ENCODE measurements at regions not wholly inside any gene's neighbourhood (a gene's known extent, or its start where the extent isn't known, plus 50 kb on each side); places are given as distances from the start of the nearest gene placed in this dataset.

DNA sequence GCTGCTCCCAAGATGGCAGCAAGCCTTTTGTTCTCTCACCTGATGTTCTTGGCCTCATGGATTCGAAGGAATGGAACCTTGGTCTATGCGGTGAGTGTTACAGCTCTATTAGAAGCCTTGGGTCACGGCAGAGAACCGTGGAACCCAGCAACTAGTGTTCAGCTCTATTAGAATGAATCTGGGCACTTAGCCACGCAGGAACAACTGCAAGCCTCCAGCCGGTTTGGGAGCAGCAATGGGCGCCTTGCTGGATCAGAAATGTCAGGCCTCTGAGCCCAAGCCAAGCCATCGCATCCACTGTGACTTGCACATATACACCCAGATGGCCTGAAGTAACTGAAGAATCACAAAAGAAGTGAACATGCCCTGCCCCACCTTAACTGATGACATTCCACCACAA, 1100.7 kb upstream of the PRR20A start:
- in situ Hi-C loops (cut with HindIII; ENCODE audit: low pct_ligation_motif_present, low sequenced_read_pairs) = no loop called here

DNA sequence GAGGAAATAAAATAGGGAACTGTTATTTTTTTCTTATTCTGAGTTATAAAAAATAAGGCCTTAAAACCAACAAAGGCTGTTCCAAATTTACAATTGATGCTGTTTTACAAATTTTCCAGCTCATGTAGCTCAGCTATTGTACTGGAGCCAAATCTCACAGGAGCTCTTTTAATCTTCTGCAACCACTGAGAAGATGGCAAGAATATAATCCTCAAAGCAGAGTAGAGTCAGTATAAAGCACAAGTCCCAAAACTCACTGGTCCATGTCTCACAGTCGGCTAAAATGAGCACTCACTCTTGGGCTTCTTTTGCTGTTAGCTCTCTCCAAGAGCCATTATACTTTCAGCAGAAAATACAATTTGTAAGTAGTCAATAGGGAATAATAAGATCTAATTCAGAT, 1074.4 kb upstream of the PRR20A start:
- no peak for DNase-seq
- Histone ChIP-seq H3K27me3 (replicated peaks) (no peaks in the 10 kb centered on the region), H3K27ac (no peak overlapping the region), H3K4me3 (ENCODE audit: low read depth, low read length) (no peak overlapping the region), H3K36me3 (replicated peaks) (no peaks in the 10 kb centered on the region)
- no peak for TF ChIP-seq CTCF (IDR thresholded peaks at IDR 0.05; ENCODE audit: low read depth, low read length, missing control alignments)
- in situ Hi-C loops (cut with HindIII; ENCODE audit: low pct_ligation_motif_present, low sequenced_read_pairs) = no loop called here

More for the DNA sequence above, 1100.7 kb upstream of the PRR20A start:
- no peak for TF ChIP-seq CTCF (IDR thresholded peaks at IDR 0.05; ENCODE audit: low read depth, low read length, missing control alignments)
- Histone ChIP-seq H3K27ac (no peak overlapping the region), H3K27me3 (replicated peaks) (no peaks in the 10 kb centered on the region), H3K36me3 (replicated peaks) (no peaks in the 10 kb centered on the region), H3K4me3 (ENCODE audit: low read depth, low read length) (no peak overlapping the region)
- DNase-seq = no peak

GRCh38 chr13:56102641-56103040, 1038.1 kb upstream of the PRR20A start:
- no peak for DNase-seq

DNA sequence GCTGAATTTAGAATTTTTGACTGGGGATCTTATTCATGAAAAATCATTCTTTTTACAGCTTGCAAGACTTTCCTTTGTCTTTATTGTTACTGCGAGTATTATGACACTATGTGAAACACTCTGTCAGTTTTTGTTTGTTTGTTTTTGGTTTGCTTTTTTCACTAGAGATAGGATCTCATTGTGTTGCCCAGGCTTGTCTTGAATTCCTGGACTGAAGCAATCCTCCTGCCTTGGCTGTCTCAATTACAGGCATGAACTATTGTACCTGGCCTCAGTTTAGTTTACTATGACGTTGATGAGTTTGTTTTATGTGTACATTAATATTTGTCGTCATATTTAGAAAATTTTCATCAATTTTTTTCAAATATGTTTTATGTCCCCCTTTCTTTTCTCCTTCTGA, 1030.0 kb upstream of the PRR20A start:
- no peak for DNase-seq
- TF ChIP-seq CTCF (IDR thresholded peaks at IDR 0.05; ENCODE audit: low read depth, low read length, missing control alignments) = no peak
- no peaks in the 10 kb centered on the region for H3K36me3 ChIP-seq (replicated peaks)
- no peak overlapping the region for H3K4me3 ChIP-seq (ENCODE audit: low read depth, low read length)
- H3K27ac ChIP-seq = no peak overlapping the region
- in situ Hi-C loops (cut with HindIII; ENCODE audit: low pct_ligation_motif_present, low sequenced_read_pairs) = no loop called here
- no peaks in the 10 kb centered on the region for H3K27me3 ChIP-seq (replicated peaks)

More at GRCh38 chr13:56102641-56103040, 1038.1 kb upstream of the PRR20A start:
- H3K36me3 ChIP-seq (replicated peaks) = no peaks in the 10 kb centered on the region
- in situ Hi-C loops (cut with HindIII; ENCODE audit: low pct_ligation_motif_present, low sequenced_read_pairs) = no loop called here
- H3K27me3 ChIP-seq (replicated peaks) = no peaks in the 10 kb centered on the region
- no peak overlapping the region for H3K27ac ChIP-seq
- H3K4me3 ChIP-seq (ENCODE audit: low read depth, low read length) = no peak overlapping the region
- TF ChIP-seq CTCF (IDR thresholded peaks at IDR 0.05; ENCODE audit: low read depth, low read length, missing control alignments) = no peak

DNA sequence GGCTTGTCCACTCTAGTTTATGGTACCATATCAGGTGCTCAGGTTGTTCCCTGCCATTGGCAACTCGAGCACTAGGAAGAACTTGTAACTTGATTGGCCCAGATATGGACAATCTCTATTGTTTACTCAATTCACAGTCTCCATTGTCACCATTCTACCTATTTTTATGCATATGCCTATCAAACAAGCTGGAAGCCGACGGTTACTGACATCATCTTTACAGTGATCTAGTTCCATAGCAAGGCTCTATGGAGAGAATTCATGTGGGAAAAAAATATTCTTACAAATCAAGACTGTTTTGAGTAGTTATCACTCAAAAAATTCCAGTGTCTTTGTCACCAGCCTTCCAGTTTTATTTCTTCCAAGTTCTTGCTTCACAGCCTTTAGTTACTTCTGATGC, 1006.2 kb upstream of the PRR20A start:
- H3K27ac ChIP-seq = no peak overlapping the region
- in situ Hi-C loops (cut with HindIII; ENCODE audit: low pct_ligation_motif_present, low sequenced_read_pairs) = no loop called here
- no peak for TF ChIP-seq CTCF (IDR thresholded peaks at IDR 0.05; ENCODE audit: low read depth, low read length, missing control alignments)
- no peak overlapping the region for H3K4me3 ChIP-seq (ENCODE audit: low read depth, low read length)
- H3K27me3 ChIP-seq (replicated peaks) = no peaks in the 10 kb centered on the region
- no peak for DNase-seq
- H3K36me3 ChIP-seq (replicated peaks) = no peaks in the 10 kb centered on the region

- no peak overlapping the region for H3K27ac ChIP-seq
- no peak for DNase-seq
- no peak overlapping the region for H3K4me3 ChIP-seq (ENCODE audit: low read depth, low read length)
- H3K27me3 ChIP-seq (replicated peaks) = no peaks in the 10 kb centered on the region
- no peaks in the 10 kb centered on the region for H3K36me3 ChIP-seq (replicated peaks)
- in situ Hi-C loops (cut with HindIII; ENCODE audit: low pct_ligation_motif_present, low sequenced_read_pairs) = no loop called here
- TF ChIP-seq CTCF (IDR thresholded peaks at IDR 0.05; ENCODE audit: low read depth, low read length, missing control alignments) = no peak
These were observed 973.9 kb upstream of the PRR20A start for GRCh38 chr13:56166864-56167263.
